HG03378 (cell line): ENCODE measurements at regions not wholly inside any gene's neighbourhood (a gene's known extent, or its start where the extent isn't known, plus 50 kb on each side); places are given as distances from the start of the nearest gene placed in this dataset.
"Not testable (repeated sequence)": the region's sequence is repeated elsewhere in the genome, so short reads cannot be mapped to it uniquely, and the experiment has no call there.

Experiments used
- ATAC-seq: cut with Tn5 transposase; IDR thresholded peaks from one replicate; pipeline ENCODE4 v1.9.1; 2021; ENCODE audit warnings: mild to moderate bottlenecking, moderate library complexity; ENCODE audit not compliant: unreplicated experiment

GRCh38 chr4:128758314-128758922 lies 51.1 kb upstream of the JADE1 start:
- ATAC-seq: no peak

DNA sequence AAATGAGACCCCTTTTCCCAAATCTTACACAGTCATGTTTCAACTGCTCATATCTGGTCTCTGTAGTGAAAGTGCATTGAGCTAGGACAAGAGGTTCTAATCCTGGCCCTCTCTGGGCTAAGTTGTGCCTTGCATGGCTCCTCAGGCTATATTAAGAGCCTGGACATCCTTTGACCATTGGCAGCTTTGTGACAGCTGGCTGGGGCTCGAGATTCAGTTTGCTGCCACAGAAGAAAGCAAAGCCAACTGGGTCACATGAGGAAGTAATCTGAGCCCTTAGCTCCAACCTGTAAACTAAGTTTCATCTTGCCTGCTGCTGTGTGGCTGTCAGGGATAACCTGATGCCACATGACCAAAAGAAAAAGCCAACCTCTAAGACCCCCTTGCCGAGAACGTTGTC lies 51.8 kb upstream of the JADE1 start:
- ATAC-seq: no peak

DNA sequence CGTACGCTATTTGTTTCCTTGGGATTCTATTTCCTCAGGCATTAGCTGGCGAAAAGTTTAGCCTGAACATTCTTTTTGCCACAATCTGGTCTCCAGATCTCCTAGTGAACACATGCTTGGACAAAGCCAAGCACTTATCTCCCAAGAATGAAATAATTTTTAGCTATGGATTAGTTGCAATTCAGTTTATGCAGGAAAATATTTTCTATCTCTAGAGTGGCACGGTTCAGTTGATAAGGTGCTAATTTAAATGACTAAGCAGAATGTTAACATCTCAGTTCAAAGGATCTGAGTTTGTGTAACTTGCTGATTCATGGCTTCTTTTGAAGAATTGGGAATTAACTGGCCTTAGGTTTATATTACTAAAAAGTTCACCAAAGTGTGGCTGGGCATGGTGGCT lies 58.1 kb upstream of the JADE1 start:
- no peak for ATAC-seq

GRCh38 chr4:128741748-128742147 lies 67.8 kb upstream of the JADE1 start:
- ATAC-seq: not testable (repeated sequence)

GRCh38 chr4:128737098-128737513 lies 72.4 kb upstream of the JADE1 start:
- no peak for ATAC-seq

DNA sequence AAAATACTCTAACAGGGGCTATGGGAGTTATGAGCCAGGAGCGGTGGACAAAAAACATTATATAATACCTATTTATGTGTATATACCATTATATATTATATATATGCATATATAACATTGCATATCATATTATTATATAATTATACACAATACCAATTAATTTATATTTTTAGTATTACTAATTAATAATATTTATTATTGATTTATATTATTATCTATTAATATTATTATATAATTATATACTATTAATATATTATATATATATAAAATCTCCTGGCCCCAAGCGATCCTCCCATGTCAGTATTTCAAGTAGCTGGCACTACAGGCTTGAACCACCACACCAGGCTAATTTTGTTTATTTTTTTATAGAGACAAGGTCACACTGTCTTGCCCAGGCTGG lies 73.8 kb upstream of the JADE1 start:
- ATAC-seq: no peak

DNA sequence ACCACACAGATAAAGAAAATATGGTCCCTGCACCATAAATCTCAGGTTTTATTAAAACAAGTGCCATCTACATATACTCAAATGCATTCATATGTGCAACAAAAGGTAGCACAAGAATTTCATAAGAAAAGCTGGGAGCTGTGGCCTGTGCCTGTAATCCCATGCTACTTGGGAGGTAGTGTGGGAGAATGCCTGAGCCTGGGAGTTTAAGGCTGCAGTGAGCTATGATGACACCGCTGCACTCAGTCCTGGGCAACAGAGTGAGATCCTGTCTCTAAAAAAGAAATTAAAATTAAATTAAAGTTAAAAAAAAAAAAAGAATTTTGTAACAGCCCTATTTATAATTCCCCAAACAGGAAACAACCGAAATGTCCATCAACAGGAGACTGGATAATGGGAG lies 81.3 kb upstream of the JADE1 start:
- no peak for ATAC-seq

GRCh38 chr4:128727658-128728057 lies 81.8 kb upstream of the JADE1 start:
- no peak for ATAC-seq

DNA sequence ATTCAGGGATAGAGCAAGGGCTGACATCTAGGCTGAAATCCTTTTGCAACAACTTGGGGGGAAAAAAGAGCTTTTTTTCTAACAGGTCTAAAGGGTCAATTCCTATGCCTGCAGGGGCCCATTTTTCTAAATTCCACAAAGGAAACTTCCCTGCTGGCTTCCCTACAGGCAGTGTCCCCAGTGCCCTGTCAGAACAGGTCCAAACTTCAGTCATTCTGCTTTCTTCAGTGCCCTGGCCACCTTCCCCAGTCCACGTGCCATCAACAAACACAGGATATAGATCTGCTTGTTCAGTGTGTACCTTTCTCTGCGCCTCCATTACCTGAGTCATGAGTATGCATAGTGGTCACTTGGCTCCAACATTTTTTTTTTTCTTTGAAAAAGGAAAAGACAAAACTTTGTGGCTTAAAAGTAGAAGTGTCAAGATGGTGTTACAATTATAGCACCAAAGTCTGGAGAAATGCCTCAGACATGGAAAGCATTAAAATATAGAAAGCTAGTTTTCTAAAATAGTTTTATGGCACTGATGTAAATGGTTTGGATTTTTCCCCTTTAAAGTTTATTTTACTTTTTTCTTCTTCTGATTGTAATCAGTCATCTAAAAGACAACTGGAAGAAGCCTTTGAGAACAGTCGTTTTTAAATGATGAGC lies 84.0 kb upstream of the JADE1 start:
- no peak for ATAC-seq

DNA sequence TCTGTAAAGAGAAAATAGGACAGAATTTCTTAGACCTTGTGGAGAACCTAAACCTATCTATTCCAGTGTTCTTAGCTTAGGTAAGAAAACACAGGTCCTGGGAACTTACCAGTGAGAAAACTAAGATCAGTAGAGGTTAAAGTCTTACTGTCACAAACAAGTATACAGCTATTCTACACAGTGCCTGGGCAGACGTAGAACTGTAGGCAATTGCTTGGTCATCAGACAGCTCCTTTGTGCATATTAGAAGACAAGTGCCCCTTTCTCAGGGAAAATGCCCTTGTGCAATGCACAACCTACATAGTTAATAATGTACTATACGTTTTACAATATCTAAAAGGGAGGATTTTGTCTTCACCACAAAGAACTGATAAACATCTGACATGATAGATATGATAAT lies 86.6 kb upstream of the JADE1 start:
- no peak for ATAC-seq

DNA sequence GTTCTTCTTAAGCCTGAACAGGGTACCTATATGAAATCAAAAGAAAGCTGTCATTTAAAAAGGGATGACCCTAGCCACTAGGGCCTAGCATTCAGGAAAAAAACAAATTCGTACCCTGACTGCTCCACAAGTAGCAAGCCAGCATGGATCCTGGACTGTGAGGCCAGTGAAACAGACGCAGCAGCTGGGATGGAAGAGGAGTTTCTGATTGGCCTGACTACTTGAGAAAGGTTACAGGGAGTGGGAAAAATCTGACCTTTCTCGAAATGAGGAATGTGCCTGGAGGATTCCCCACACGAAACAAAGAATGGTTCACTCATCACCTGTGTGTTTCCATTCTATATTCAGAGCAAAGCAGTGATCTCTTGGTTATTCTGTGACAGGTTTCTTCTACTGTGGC lies 87.6 kb upstream of the JADE1 start:
- ATAC-seq: no peak

DNA sequence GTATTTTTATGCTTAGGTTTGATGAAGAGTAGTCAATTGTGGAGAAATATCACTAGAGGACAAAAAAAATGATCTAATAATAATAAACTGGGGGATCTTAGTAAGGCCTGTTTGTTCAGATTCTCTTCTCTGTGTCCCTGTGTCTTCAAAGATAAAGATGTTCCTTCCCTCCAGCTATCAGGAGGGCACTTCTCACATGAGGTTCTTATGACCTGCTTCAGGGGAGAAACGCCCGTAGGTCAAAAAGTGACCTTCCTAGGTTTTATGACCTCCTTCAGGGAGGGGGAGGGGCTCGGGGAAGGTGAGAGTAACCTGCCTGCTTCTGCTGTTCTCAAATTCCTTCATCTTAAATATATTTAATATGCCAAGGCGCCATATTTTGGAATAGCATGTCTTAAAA lies 89.2 kb upstream of the JADE1 start:
- ATAC-seq: no peak

DNA sequence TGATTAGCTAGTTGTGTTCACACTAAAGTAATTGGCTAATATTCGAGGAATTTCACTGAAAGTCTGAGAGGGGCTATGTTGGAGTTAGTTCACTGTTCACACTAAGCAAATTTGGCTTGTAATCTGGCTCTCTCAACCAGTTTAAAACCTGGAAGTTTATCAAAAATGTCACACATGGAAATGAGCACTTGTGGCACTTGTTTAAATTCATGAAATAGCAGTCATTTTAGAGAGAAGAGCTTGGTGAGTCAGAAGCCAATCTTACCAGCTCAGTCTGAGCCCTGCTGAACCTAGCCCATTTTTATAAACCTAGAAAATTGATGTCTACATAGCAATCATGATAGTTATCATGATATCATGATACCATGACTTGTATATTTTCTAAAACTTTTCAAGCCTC lies 90.7 kb upstream of the JADE1 start:
- no peak for ATAC-seq

DNA sequence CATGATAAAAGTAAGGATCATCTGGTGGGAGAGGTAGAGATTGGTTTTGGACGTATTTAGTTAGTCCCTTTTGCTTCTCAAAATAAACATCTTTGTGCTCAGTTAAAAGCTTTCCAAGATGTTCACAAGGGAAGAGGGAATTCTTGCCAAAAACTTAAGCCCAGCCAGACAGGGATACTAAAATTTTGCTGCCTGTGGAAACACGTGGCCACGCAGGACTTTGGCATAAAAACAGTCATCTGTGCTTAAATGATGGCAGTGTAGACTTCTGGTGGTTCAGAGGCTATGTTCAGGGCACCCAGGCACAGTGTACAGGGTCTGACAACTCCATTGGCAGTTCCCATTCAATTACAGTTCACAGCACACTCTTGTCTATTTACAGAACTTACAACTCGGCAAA lies 93.2 kb upstream of the JADE1 start:
- no peak for ATAC-seq

DNA sequence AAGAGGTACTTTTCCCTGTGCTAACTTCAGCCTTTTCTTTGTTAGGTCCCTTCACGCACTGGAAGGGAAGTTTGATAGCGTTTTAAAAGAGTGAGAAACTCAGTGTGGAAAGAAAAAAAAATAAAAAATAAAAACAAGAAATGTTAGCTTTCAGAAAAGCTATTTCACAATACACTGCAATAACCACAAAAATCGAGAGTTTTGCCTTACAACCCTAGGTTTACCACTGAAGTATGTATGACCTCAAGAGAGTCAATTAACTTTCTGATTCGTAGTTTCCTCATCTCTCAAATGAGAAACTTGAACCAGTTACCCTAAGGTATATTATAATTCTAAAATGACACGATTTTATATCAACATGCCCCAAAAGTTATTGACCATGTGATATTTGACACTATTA lies 93.9 kb upstream of the JADE1 start:
- ATAC-seq: no peak

DNA sequence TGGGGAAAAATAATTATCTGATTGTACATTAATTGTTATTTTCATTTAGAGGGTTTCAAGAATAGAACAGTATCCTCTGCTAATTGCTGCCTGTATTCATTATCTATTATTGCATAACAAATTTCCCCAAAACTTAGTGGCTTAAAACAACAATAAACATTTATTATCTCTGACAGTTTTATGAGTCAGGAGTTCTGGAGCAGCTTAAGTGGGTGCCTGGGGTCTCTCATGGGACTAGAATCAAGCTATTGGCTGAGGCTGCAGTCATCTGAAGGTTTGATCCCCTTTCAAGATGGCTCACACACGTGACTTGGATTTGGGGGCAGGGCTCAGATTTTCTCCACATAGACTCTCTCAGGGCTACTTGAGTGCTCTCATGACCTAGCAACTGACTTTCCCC lies 98.1 kb upstream of the JADE1 start:
- no peak for ATAC-seq

GRCh38 chr4:128709268-128709667 lies 100.2 kb upstream of the JADE1 start:
- no peak for ATAC-seq

DNA sequence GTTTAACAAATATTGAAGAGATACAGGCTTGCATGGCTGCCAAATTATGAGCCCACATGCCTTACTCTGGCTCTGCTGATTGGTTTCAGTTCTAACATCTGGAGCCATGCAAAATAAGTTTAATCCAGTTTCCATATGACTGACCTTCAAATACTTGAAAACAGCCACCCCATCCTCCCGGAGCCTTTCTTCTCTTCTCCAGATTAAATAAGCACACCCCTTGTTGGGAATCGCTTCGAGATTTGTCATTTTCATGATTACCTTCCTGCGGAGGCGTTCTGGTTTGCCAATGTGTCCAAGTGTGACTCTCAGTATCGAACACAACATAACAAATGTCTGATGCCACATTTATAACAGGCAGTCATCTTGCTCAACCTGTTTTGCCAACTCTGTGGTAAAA lies 101.6 kb upstream of the JADE1 start:
- no peak for ATAC-seq

GRCh38 chr4:128703948-128704347 lies 105.6 kb upstream of the JADE1 start:
- ATAC-seq: no peak

DNA sequence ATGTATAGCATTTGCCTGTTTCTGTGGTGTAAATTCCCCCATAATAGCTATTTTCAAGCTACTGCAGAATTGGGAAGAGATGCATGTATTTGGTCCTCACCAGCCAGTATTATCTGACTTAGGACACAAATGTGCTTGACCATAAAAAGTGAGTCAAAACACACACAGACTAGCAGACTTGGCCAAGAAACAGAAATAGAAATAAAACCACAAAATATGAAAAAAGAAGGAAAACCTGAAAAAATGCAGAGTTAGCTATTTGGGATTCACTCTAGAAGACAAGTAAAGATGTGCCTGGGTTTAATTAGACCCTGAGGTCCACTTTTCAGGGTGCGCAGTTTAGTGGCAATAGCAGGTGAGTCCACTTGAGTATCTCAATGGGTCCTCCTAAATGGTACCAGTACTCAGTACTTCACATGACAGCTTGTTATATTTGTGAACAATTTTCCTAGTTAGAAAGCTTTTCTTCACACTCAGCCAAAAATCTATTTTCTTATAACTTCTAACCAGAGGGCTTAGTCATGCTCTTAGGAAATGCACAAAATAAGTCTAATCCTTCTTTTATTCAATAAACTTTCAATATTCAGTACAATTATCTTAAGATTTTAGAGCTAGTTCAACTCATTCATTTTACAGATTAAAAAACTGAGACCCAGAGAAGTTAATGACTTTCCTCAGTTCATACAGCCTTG lies 108.7 kb upstream of the JADE1 start:
- no peak for ATAC-seq

DNA sequence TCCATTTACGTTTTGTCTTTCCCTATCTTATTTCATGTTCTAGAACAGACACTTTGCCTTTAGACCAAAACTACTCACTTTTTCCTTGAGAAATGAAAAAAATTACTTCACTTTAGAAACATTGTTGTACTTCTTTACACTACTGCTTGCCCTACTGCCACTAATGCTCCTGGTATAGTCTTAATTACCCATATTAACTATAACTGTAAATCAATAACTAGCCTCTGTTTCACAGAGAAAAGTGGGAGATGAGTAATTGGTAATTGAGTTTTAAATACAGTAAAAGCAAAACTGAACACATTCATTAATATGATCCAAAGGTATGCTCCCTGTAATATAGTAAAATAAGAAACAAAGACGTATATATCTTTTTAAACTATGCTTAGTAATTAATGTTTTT lies 111.1 kb upstream of the JADE1 start:
- no peak for ATAC-seq

DNA sequence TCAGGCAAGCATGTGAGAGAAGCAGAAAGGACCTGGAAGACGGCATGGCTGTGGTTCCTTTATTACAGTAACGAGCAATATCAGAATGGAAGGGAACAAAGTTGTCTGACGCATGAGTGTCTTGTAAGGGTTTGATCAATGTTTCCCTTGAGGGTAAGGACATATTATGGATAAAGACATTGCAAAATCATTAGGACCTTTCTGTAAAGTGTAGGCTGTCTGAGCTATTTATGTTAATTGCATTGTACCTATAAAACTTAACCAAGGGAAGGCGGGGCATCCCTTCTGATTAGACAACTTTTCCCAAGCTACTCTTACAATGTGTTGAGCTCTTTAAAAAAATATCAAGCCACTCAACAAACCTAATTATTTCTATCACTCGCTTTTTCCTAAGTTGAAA lies 112.2 kb upstream of the JADE1 start:
- ATAC-seq: no peak

DNA sequence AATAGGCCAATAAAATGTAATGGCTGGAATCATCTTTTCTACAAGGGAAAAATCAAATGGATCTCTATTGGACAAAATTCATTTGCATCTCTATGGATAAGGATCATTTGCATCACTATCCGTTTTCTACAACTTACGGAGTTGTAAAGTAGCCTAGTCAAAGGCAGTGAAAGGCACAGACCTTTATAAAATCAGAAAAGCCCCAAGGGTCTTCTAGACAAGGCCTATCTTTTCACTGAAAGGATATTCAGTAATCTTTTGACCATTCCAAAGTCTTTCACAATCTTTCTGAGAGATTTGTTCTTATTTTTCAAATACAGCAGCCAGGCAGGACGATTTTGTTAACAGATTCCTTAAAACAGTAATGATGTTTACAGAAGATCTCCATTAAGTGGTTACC lies 119.5 kb upstream of the JADE1 start:
- no peak for ATAC-seq
